ENCODE measurements at regions not wholly inside any gene's neighbourhood (a gene's known extent, or its start where the extent isn't known, plus 50 kb on each side); places are given as distances from the start of the nearest gene placed in this dataset.
"Not testable (repeated sequence)": the region's sequence is repeated elsewhere in the genome, so short reads cannot be mapped to it uniquely, and the experiment has no call there.

DNA sequence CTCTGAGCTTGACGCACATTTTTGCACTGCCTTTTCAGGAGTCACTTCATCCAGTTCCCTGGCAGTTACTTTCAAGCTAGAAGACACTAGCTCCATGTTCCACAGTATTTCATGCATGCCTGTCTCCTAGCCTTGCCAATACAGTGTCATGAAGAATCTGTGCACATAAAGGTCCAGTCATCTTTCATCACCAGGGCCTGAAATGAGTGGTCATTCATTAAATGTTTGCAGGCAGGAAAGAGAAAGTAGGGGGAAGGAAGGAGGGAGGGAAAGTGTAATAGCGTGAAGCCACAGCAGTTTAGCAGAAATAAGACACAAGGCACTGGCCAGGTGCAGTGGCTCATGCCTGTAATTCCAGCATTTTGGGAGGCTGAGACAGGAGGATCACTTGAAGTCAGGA is 92.4 kb upstream of the COPS8 start:
- Mint-ChIP-seq H3K27me3 (ENCODE audit: low read depth) (peaks cover 25% of the 10 kb centered on the region), H3K36me3 (ENCODE audit: low read depth) (no peaks in the 10 kb centered on the region), H3K4me3 (no peak overlapping the region), H3K4me1 (ENCODE audit: low read depth) (no peaks in the 10 kb centered on the region), H3K9me3 (no peaks in the 10 kb centered on the region), H3K27ac (no peak overlapping the region)

DNA sequence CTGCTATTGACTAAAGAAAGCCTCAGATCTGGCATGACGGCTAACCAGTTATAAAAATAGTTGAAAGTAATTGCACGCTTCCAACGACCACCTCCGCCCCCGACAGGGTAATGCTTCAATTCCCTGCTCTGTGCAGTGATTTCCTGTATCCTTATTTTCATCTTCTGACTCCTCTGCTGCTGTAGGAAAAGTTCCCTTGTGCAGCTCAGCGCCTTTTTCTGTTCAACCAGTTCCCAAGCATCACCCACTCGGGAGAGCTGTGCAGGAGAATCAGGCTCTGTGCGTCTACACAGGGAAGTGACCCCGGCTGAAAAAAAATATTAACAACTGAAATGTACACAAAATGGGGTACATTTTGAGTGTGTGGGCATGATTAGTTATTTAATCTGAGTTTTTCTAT is 91.3 kb upstream of the COPS8 start:
- peaks cover 15% of the 10 kb centered on the region for H3K27me3 Mint-ChIP-seq (ENCODE audit: low read depth)
- no peaks in the 10 kb centered on the region for H3K4me1 Mint-ChIP-seq (ENCODE audit: low read depth)
- H3K36me3 Mint-ChIP-seq (ENCODE audit: low read depth): no peaks in the 10 kb centered on the region
- H3K9me3 Mint-ChIP-seq: no peaks in the 10 kb centered on the region
- no peak overlapping the region for H3K4me3 Mint-ChIP-seq
- no peak overlapping the region for H3K27ac Mint-ChIP-seq

DNA sequence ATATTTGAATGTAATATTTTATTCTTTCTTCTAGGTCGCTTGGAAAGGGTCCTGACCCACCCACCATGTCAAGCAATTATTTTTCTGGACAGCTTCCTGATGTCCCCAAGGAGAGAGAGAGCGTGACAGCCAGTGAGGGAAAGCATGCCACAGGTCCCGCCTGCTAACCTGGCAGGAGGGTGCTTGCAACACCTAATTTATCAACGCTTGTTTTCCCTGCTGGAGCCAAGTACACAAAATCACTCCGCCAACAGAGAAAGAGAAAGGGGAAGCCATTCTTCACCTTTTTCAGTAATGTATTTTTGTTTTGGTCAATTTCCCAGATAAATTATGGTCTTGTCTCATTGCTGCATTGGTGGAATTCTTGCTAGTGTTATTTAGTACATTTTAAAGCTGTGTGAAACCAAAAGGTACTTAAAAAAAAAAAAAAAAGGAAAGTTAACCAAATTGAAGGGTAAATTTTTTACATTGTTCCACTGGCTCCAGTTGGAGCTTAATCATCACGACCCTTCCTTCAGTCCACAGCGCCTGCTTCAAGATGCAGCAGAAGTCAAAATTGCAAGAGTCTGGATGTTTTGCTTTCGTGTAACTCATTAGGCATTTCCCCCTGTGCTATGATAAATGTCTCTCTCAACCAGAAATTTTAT is 88.5 kb upstream of the COPS8 start:
- Mint-ChIP-seq H3K27ac (no peak overlapping the region), H3K36me3 (ENCODE audit: low read depth) (no peaks in the 10 kb centered on the region), H3K27me3 (ENCODE audit: low read depth) (peaks cover 19% of the 10 kb centered on the region), H3K9me3 (no peaks in the 10 kb centered on the region), H3K4me1 (ENCODE audit: low read depth) (no peaks in the 10 kb centered on the region), H3K4me3 (no peak overlapping the region)

DNA sequence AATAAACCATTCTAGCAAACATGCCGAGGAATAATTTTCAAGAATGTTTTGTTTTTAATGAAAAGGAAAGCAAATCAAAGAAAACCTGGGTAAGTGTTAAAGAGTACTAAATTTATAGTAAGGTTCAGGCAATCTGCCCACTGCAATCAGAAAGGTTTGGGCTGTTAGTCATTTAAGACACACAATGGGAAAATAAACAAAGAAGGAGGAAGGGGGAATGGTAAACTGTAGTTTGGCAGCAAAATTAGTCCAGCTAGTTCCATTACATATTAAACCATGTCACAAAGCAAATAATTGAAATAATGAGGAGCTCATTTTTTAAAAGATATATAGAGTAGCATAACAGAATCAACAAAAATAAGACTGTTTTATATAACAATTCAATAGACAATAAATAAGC is 87.5 kb upstream of the COPS8 start:
- no peaks in the 10 kb centered on the region for H3K36me3 Mint-ChIP-seq (ENCODE audit: low read depth)
- H3K4me1 Mint-ChIP-seq (ENCODE audit: low read depth): no peaks in the 10 kb centered on the region
- no peak overlapping the region for H3K4me3 Mint-ChIP-seq
- no peaks in the 10 kb centered on the region for H3K9me3 Mint-ChIP-seq
- peaks cover 16% of the 10 kb centered on the region for H3K27me3 Mint-ChIP-seq (ENCODE audit: low read depth)
- H3K27ac Mint-ChIP-seq: no peak overlapping the region

DNA sequence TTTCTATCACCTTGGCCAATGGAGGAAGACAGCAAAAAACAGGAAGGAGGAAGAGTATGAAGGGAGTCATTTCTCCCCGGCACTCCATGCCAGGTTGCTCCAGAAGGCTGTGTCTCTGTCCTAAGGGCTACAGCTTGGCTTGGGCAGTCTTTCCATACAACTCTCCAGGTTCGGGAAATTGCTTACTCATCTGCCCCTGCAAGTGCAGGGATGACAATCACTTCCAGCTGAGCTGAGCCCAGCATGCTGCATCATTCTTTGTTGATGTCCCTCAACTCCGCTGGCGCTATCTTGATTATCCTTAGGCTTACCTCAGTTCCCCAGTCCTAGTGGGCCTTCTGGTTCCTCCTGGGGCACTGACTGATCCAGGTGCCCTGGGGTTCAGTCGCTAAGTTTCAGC is 86.9 kb upstream of the COPS8 start:
- no peaks in the 10 kb centered on the region for H3K4me1 Mint-ChIP-seq (ENCODE audit: low read depth)
- peaks cover 18% of the 10 kb centered on the region for H3K27me3 Mint-ChIP-seq (ENCODE audit: low read depth)
- H3K36me3 Mint-ChIP-seq (ENCODE audit: low read depth): no peaks in the 10 kb centered on the region
- no peak overlapping the region for H3K27ac Mint-ChIP-seq
- H3K9me3 Mint-ChIP-seq: no peaks in the 10 kb centered on the region
- H3K4me3 Mint-ChIP-seq: no peak overlapping the region

DNA sequence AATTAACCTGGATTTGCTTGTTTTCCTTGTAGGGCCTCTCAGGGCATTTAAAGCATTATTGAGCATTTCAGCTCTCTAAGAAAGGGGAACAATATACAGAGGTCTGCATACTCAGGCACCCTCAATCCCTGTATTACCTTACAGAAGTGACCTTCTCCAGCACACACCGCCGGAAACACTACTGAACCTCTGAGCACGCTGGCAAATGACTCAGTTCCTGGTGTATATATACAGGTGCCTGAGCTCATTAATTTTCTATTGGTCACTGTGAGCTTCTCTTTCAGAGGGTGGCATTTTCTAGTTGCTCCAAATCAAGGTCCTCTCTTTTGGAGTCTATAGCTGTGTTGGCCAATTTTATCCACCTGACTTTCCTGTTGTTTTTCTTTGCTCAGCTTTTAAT is 85.2 kb upstream of the COPS8 start:
- H3K36me3 Mint-ChIP-seq (ENCODE audit: low read depth): no peaks in the 10 kb centered on the region
- H3K4me1 Mint-ChIP-seq (ENCODE audit: low read depth): no peaks in the 10 kb centered on the region
- H3K27ac Mint-ChIP-seq: no peak overlapping the region
- H3K27me3 Mint-ChIP-seq (ENCODE audit: low read depth): peaks cover 26% of the 10 kb centered on the region
- no peak overlapping the region for H3K4me3 Mint-ChIP-seq
- H3K9me3 Mint-ChIP-seq: no peaks in the 10 kb centered on the region

DNA sequence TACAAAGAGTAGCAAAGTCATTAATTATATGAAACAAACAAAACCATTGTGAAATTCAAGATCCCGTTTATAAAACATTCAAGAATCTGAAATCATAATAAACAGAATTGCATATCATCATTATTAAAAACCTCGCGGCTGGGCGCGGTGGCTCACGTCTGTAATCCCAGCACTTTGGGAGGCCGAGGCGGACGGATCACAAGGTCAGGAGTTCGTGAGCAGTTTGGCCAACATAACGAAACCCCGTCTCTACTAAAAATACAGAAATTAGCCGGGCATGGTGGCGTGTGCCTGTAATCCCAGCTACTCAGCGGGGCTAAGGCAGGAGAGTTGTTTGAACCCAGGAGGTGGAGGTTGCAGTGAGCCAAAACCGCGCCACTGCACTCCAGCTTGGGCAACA is 80.3 kb upstream of the COPS8 start:
- not testable (repeated sequence) for H3K27ac Mint-ChIP-seq; H3K4me3 Mint-ChIP-seq; H3K9me3 Mint-ChIP-seq; H3K36me3 Mint-ChIP-seq (ENCODE audit: low read depth); H3K4me1 Mint-ChIP-seq (ENCODE audit: low read depth)
- peaks cover 14% of the 10 kb centered on the region for H3K27me3 Mint-ChIP-seq (ENCODE audit: low read depth)

DNA sequence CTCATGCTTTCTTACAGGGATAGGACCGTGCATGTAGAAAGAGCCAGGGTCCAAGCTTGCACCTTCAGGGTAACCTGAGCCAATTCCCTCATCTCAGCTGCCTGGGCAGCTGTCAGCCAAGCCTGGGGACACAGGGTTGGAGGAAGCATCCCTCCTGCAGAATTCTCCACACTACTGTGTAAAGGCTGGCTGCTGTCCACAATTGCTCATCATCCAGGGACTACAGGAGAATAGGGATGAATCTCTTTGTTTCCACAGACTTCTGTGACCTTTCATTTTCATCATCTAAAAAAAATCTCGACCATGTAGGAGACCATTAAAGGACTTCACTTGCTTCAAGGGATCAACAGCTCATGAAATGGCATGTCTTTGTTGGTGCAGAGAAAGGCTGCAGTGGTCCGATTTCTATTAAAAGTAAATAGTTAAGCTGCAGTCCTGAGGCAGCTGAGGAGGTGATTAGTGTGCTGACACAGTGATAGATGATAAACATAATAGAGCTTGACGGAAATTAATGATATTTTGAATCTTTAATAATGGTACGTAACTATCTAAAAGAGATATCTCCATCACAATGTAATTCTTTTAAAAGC is 74.4 kb upstream of the COPS8 start:
- Mint-ChIP-seq H3K4me3 (no peak overlapping the region), H3K4me1 (ENCODE audit: low read depth) (no peaks in the 10 kb centered on the region), H3K9me3 (no peaks in the 10 kb centered on the region), H3K36me3 (ENCODE audit: low read depth) (no peaks in the 10 kb centered on the region), H3K27me3 (ENCODE audit: low read depth) (no peaks in the 10 kb centered on the region), H3K27ac (no peak overlapping the region)

DNA sequence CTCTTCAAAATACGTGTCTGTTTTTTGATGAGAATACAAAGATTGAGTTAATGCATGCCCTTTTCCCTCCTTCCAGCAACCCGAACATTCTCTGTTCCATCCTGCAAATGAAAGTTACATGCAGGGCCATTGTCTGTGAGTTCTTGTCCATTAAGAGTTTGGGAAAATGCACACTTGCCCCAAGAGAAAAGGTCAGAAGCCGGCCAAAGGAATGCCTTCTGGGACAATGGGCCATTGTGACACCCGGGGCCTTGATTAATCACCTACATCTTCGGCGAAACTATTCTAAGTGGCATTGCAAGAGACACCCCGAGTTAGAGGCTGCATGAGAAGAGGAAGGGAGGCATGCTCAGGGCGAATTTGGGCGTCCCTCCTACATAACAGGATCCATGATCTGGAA is 73.7 kb upstream of the COPS8 start:
- H3K27me3 Mint-ChIP-seq (ENCODE audit: low read depth): no peaks in the 10 kb centered on the region
- H3K36me3 Mint-ChIP-seq (ENCODE audit: low read depth): no peaks in the 10 kb centered on the region
- no peak overlapping the region for H3K4me3 Mint-ChIP-seq
- H3K27ac Mint-ChIP-seq: no peak overlapping the region
- H3K4me1 Mint-ChIP-seq (ENCODE audit: low read depth): no peaks in the 10 kb centered on the region
- no peaks in the 10 kb centered on the region for H3K9me3 Mint-ChIP-seq

DNA sequence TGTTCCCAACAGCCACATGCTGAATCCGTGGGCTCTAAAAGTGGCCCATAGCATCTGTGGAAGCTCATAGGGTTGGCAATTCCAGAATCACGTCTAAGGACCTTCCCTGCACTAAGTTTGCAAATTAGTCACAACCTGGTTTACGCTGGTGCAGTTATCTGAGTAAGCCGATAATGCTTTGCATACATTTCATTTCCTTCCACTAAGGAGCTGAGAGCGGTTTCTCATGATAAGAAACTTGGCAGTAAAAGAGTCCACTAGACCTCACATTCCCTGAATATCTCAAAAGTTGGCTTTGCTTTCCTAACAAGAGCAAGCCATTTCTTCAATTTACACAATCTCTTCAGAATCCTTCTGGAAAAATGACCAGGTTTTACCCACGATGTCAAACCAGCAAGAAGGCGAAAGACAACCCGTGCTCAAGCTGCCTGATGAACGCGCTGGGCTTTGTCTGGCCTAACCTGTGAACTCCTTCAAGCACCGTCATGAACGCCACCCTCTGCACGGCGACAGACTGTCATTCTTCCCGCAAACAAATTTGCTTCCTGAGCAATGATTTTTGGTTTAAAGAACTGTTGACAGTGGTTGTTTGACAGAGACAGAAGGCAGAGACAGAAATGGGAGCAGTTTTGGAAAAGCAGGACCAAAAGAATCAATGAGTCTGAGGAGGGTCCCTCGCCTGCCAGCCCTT is 73.0 kb upstream of the COPS8 start:
- Mint-ChIP-seq H3K9me3 (no peaks in the 10 kb centered on the region), H3K4me3 (no peak overlapping the region), H3K4me1 (ENCODE audit: low read depth) (no peaks in the 10 kb centered on the region), H3K27me3 (ENCODE audit: low read depth) (no peaks in the 10 kb centered on the region), H3K36me3 (ENCODE audit: low read depth) (no peaks in the 10 kb centered on the region), H3K27ac (no peak overlapping the region)

DNA sequence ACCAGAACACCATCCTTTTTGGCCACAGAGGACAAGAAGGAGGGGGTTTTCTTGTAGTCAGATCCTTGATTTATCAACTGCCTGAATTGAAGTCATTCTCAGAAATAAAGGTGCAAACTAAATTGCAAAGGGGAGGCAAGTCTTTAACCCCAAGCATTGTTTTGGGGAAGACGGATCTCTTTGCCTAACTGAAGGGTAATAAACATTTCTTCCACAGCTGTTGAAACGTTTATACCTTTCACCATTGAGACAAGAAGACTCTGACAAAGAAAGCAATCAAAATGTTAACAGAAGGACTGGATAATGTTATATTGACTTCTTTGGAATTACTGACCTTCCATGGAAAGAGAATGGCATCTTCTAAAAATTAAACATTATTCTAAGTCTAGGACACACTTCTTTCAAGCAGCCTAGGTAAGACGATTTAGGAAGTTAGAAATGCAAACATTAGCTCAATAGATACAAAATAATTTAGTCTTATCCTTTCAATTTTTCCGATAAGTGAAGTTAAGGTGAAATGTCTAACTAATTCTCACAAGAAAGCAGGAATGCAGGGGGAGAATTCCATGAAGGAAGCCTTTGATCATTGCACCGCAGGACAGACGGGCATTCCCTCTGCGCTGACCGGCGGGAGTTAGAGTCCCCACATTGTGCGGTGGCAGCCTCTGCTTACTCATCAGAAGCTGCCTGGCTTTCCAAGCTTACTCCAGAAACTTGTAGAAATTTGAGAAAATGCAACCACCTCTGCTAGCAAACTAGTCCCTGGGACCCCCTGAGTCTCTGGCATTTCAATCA is 69.4 kb upstream of the COPS8 start:
- Mint-ChIP-seq H3K9me3 (no peaks in the 10 kb centered on the region), H3K27me3 (ENCODE audit: low read depth) (no peaks in the 10 kb centered on the region), H3K36me3 (ENCODE audit: low read depth) (no peaks in the 10 kb centered on the region), H3K4me3 (no peak overlapping the region), H3K27ac (no peak overlapping the region), H3K4me1 (ENCODE audit: low read depth) (no peaks in the 10 kb centered on the region)

DNA sequence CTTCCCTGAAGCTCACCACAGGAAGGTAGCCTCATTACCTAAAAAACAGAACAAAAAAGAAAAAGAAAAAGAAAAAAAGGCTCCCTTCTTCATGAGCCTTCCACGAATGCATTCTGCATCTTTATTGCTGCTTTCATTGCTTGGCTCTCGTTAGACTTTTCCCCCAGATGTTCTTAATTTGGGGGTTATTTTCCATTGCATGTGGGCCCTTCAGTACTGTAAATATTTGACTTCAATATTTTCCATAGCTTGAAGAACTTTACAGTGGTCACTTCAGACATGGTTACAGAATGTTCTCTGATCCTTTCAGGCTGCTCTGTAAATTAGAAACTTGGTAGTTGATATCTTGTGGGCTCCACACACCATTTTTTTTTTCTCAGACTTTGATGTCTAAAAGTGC is 65.6 kb upstream of the COPS8 start:
- Mint-ChIP-seq H3K27ac (no peak overlapping the region), H3K9me3 (no peaks in the 10 kb centered on the region), H3K36me3 (ENCODE audit: low read depth) (no peaks in the 10 kb centered on the region), H3K27me3 (ENCODE audit: low read depth) (no peaks in the 10 kb centered on the region), H3K4me3 (no peak overlapping the region), H3K4me1 (ENCODE audit: low read depth) (no peaks in the 10 kb centered on the region)

DNA sequence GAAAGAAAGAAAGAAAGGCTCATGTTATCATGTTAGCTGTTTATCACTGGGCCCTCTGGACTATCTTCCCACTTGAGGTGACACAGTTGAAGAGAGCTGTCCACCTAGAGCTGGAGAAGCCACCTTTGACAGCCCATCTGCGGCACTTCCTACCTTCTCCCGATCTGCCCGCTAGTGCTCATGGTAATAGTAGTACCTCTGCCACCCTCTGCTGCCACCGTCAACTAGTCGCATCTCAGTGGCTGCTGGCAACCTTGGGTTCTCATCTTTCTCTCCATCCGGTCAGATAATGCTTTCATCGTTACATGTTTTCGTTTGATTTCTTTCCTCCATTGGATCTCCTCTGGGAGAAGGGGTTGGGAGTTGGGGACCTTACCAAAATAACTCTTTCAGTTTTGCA is 63.2 kb upstream of the COPS8 start:
- Mint-ChIP-seq H3K27ac (no peak overlapping the region), H3K9me3 (no peaks in the 10 kb centered on the region), H3K4me3 (no peak overlapping the region), H3K27me3 (ENCODE audit: low read depth) (no peaks in the 10 kb centered on the region), H3K4me1 (ENCODE audit: low read depth) (no peaks in the 10 kb centered on the region), H3K36me3 (ENCODE audit: low read depth) (no peaks in the 10 kb centered on the region)

DNA sequence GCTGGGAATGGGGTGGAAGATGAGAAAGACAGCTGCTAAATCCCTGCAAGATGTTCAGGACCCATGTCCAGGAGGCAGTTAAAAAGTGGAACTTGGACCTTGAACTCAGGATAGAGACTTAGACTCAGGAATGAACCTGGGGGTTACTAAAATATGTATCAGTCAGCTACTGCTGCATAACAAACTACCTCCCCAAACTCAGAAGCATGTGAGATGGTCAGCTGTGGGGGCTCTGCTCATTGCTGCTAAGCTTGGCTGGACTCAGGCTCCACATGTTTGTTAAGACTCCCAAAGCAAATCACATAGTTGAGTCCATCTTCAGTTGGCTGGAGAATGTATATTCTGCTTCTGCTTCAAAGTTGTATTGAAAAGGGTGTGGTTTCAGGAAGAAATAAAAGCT is 61.4 kb upstream of the COPS8 start:
- no peaks in the 10 kb centered on the region for H3K27me3 Mint-ChIP-seq (ENCODE audit: low read depth)
- H3K9me3 Mint-ChIP-seq: no peaks in the 10 kb centered on the region
- no peak overlapping the region for H3K4me3 Mint-ChIP-seq
- no peaks in the 10 kb centered on the region for H3K4me1 Mint-ChIP-seq (ENCODE audit: low read depth)
- no peaks in the 10 kb centered on the region for H3K36me3 Mint-ChIP-seq (ENCODE audit: low read depth)
- H3K27ac Mint-ChIP-seq: no peak overlapping the region

Measured in T-helper 1 cell treated with Interleukin-12 subunit alpha and Interleukin-12 subunit beta and Interleukin-4 antibody, amounts not matched to agents 30 μg/mL and 1 μg/mL, for 36 hours (primary cell).